Memory B cell (primary cell): ENCODE measurements at regions not wholly inside any gene's neighbourhood (a gene's known extent, or its start where the extent isn't known, plus 50 kb on each side); places are given as distances from the start of the nearest gene placed in this dataset.
"Not testable (repeated sequence)": the region's sequence is repeated elsewhere in the genome, so short reads cannot be mapped to it uniquely, and the experiment has no call there.

ENCODE experiments used
- ATAC-seq: fragments of 150-1000 bp; cut with Tn5 transposase; 2 replicates; pipeline ENCODE4 v1.10.0; 2021; ENCODE audit warnings: low read depth, mild to moderate bottlenecking, moderate library complexity
- DNase-seq, 2 donors: peaks; one replicate each; pipeline ENCODE4 v3.0.0; 2022; ENCODE audit warnings: low spot score in 2 of 2
- H3K27ac Mint-ChIP-seq: one replicate; pipeline ENCODE4 v1.8.0; 2022; ENCODE audit warnings: mild to moderate bottlenecking, moderate library complexity, mixed read lengths
- H3K27me3 Mint-ChIP-seq: one replicate; pipeline ENCODE4 v1.8.0; 2022; ENCODE audit warnings: mixed read lengths
- H3K36me3 Mint-ChIP-seq: one replicate; pipeline ENCODE4 v1.8.0; 2022; ENCODE audit warnings: mild to moderate bottlenecking, mixed read lengths
- H3K4me1 Mint-ChIP-seq: one replicate; pipeline ENCODE4 v1.8.0; 2022; ENCODE audit warnings: mixed read lengths
- H3K4me3 Mint-ChIP-seq: one replicate; pipeline ENCODE4 v1.8.0; 2022; ENCODE audit warnings: mild to moderate bottlenecking, moderate library complexity, mixed read lengths
- H3K9me3 Mint-ChIP-seq: one replicate; pipeline ENCODE4 v1.8.0; 2022; ENCODE audit warnings: mixed read lengths

GRCh38 chr4:112938461-112939058 is 110.9 kb upstream of the ANK2 start:
- peaks cover 1% of the 10 kb centered on the region for H3K27me3 Mint-ChIP-seq
- no peak overlapping the region for H3K4me3 Mint-ChIP-seq
- no peak for ATAC-seq
- no peaks in the 10 kb centered on the region for H3K9me3 Mint-ChIP-seq
- no peaks in the 10 kb centered on the region for H3K4me1 Mint-ChIP-seq
- H3K36me3 Mint-ChIP-seq, result no peaks in the 10 kb centered on the region
- no peak overlapping the region for H3K27ac Mint-ChIP-seq
- peak in 1 of 2 donors; percentile 5 for DNase-seq

- no peaks in the 10 kb centered on the region for H3K36me3 Mint-ChIP-seq
- ATAC-seq (no peak), DNase-seq (no peak)
- H3K9me3 Mint-ChIP-seq, result peaks cover 2% of the 10 kb centered on the region
- H3K4me1 Mint-ChIP-seq, result no peaks in the 10 kb centered on the region
- peaks cover 4% of the 10 kb centered on the region for H3K27me3 Mint-ChIP-seq
- H3K27ac Mint-ChIP-seq, result no peak overlapping the region
- no peak overlapping the region for H3K4me3 Mint-ChIP-seq
These were observed 109.6 kb upstream of the ANK2 start for GRCh38 chr4:112939901-112940300.

GRCh38 chr4:112940336-112940735 is 109.1 kb upstream of the ANK2 start:
- no peak for DNase-seq

GRCh38 chr4:112942077-112942476 is 107.4 kb upstream of the ANK2 start:
- Mint-ChIP-seq H3K27me3 (peaks cover 4% of the 10 kb centered on the region), H3K36me3 (no peaks in the 10 kb centered on the region), H3K9me3 (peaks cover 2% of the 10 kb centered on the region), H3K27ac (no peak overlapping the region), H3K4me1 (no peaks in the 10 kb centered on the region), H3K4me3 (no peak overlapping the region)
- ATAC-seq, result no peak
- DNase-seq, result no peak

More at GRCh38 chr4:112940336-112940735, 109.1 kb upstream of the ANK2 start:
- Mint-ChIP-seq H3K4me3 (no peak overlapping the region), H3K4me1 (no peaks in the 10 kb centered on the region), H3K27ac (no peak overlapping the region), H3K27me3 (peaks cover 4% of the 10 kb centered on the region), H3K9me3 (peaks cover 2% of the 10 kb centered on the region), H3K36me3 (no peaks in the 10 kb centered on the region)
- ATAC-seq, result no peak

- peaks cover 4% of the 10 kb centered on the region for H3K27me3 Mint-ChIP-seq
- peaks cover 2% of the 10 kb centered on the region for H3K9me3 Mint-ChIP-seq
- H3K4me1 Mint-ChIP-seq, result no peaks in the 10 kb centered on the region
- no peak overlapping the region for H3K4me3 Mint-ChIP-seq
- ATAC-seq (no peak), DNase-seq (no peak)
- no peaks in the 10 kb centered on the region for H3K36me3 Mint-ChIP-seq
- no peak overlapping the region for H3K27ac Mint-ChIP-seq
These were observed 106.5 kb upstream of the ANK2 start for GRCh38 chr4:112942997-112943396.

- Mint-ChIP-seq H3K9me3 (peaks cover 2% of the 10 kb centered on the region), H3K27ac (no peak overlapping the region)
- ATAC-seq, result no peak
These were observed 105.4 kb upstream of the ANK2 start for GRCh38 chr4:112944006-112944405.

GRCh38 chr4:112946127-112946526 is 103.3 kb upstream of the ANK2 start:
- H3K27ac Mint-ChIP-seq, result no peak overlapping the region
- ATAC-seq (no peak), DNase-seq (no peak)
- peaks cover 3% of the 10 kb centered on the region for H3K27me3 Mint-ChIP-seq
- no peaks in the 10 kb centered on the region for H3K36me3 Mint-ChIP-seq
- H3K9me3 Mint-ChIP-seq, result peaks cover 2% of the 10 kb centered on the region
- H3K4me1 Mint-ChIP-seq, result no peaks in the 10 kb centered on the region
- H3K4me3 Mint-ChIP-seq, result no peak overlapping the region

More at GRCh38 chr4:112944006-112944405, 105.4 kb upstream of the ANK2 start:
- Mint-ChIP-seq H3K36me3 (no peaks in the 10 kb centered on the region), H3K4me1 (no peaks in the 10 kb centered on the region), H3K4me3 (no peak overlapping the region), H3K27me3 (peaks cover 4% of the 10 kb centered on the region)
- DNase-seq, result no peak

GRCh38 chr4:112947616-112948015 is 101.8 kb upstream of the ANK2 start:
- no peak overlapping the region for H3K4me3 Mint-ChIP-seq
- H3K27ac Mint-ChIP-seq, result no peak overlapping the region
- no peaks in the 10 kb centered on the region for H3K36me3 Mint-ChIP-seq
- ATAC-seq (no peak), DNase-seq (no peak)
- peaks cover 3% of the 10 kb centered on the region for H3K27me3 Mint-ChIP-seq
- peaks cover 2% of the 10 kb centered on the region for H3K9me3 Mint-ChIP-seq
- peaks cover 3% of the 10 kb centered on the region for H3K4me1 Mint-ChIP-seq

GRCh38 chr4:112951362-112952312 is 97.8 kb upstream of the ANK2 start:
- Mint-ChIP-seq H3K4me3 (no peak overlapping the region), H3K36me3 (no peaks in the 10 kb centered on the region), H3K27me3 (peaks cover 2% of the 10 kb centered on the region), H3K27ac (no peak overlapping the region), H3K4me1 (peaks cover 3% of the 10 kb centered on the region), H3K9me3 (no peaks in the 10 kb centered on the region)
- no peak for DNase-seq
- no peak for ATAC-seq

- Mint-ChIP-seq H3K9me3 (no peaks in the 10 kb centered on the region), H3K4me3 (no peak overlapping the region), H3K4me1 (peaks cover 3% of the 10 kb centered on the region), H3K27me3 (peaks cover 2% of the 10 kb centered on the region), H3K36me3 (no peaks in the 10 kb centered on the region), H3K27ac (no peak overlapping the region)
- no peak for ATAC-seq
- DNase-seq, result no peak
These were observed 97.1 kb upstream of the ANK2 start for GRCh38 chr4:112952313-112952700.

- no peak overlapping the region for H3K4me3 Mint-ChIP-seq
- no peak overlapping the region for H3K27ac Mint-ChIP-seq
- no peaks in the 10 kb centered on the region for H3K9me3 Mint-ChIP-seq
- ATAC-seq, result no peak
- DNase-seq, result no peak
- H3K36me3 Mint-ChIP-seq, result no peaks in the 10 kb centered on the region
- peaks cover 3% of the 10 kb centered on the region for H3K4me1 Mint-ChIP-seq
- peaks cover 2% of the 10 kb centered on the region for H3K27me3 Mint-ChIP-seq
These were observed 96.2 kb upstream of the ANK2 start for GRCh38 chr4:112953262-112953661.

- Mint-ChIP-seq H3K27me3 (peaks cover 2% of the 10 kb centered on the region), H3K36me3 (no peaks in the 10 kb centered on the region), H3K4me1 (peaks cover 3% of the 10 kb centered on the region), H3K27ac (no peak overlapping the region), H3K4me3 (no peak overlapping the region), H3K9me3 (no peaks in the 10 kb centered on the region)
- no peak for DNase-seq
- ATAC-seq, result no peak
These were observed 95.2 kb upstream of the ANK2 start for GRCh38 chr4:112954286-112954685.

GRCh38 chr4:112956484-112956896 is 93.0 kb upstream of the ANK2 start:
- Mint-ChIP-seq H3K27ac (no peak overlapping the region), H3K4me3 (no peak overlapping the region), H3K36me3 (no peaks in the 10 kb centered on the region), H3K4me1 (peaks cover 3% of the 10 kb centered on the region), H3K9me3 (no peaks in the 10 kb centered on the region), H3K27me3 (peaks cover 2% of the 10 kb centered on the region)
- ATAC-seq (no peak), DNase-seq (no peak)

GRCh38 chr4:112957764-112958163 is 91.7 kb upstream of the ANK2 start:
- H3K36me3 Mint-ChIP-seq, DNase-seq, ATAC-seq, H3K27me3 Mint-ChIP-seq, H3K4me1 Mint-ChIP-seq, H3K27ac Mint-ChIP-seq, H3K4me3 Mint-ChIP-seq, H3K9me3 Mint-ChIP-seq: not testable (repeated sequence)
